Panc1 (cell line): ENCODE measurements at regions not wholly inside any gene's neighbourhood (a gene's known extent, or its start where the extent isn't known, plus 50 kb on each side); places are given as distances from the start of the nearest gene placed in this dataset.

Experiments
- ATAC-seq: fragments of 200-7000 bp; cut with Tn5 transposase; 2 replicates; pipeline ENCODE4 v1.9.1; 2020; ENCODE audit warnings: mild to moderate bottlenecking, moderate library complexity
- BruUV-seq: library from RNA; stranded (reverse); fragments of 400-500 nt; replicated peaks from 2 replicates; lab custom pipeline; 2021; lab: Mats Ljungman, UMichigan
- CTCF ChIA-PET: fragments of 300-600 bp; sonication (Branson Sonifier 250); formaldehyde crosslinking; loops from one replicate; lab custom pipeline; 2022; ENCODE audit warnings: antibody characterized with exemption; lab: Charles Lee
- POLR2A ChIA-PET: fragments of 300-600 bp; sonication (Branson Sonifier 250); formaldehyde crosslinking; loops from one replicate; lab custom pipeline; 2022; ENCODE audit warnings: antibody characterized with exemption; lab: Charles Lee
- DNase-seq: peaks from one replicate; pipeline ENCODE4 v3.0.0-alpha.2; 2010; ENCODE audit warnings: low read depth, low spot score
- H3K27ac ChIP-seq: 2 replicates; pipeline ENCODE4 v1.5.1; 2011; ENCODE audit warnings: mild to moderate bottlenecking, low read length, inconsistent platforms
- H3K27me3 ChIP-seq: fragments of 200-500 bp; sonication (Bioruptor generic); 2 replicates; pipeline ENCODE4 v1.6.0; 2014; ENCODE audit warnings: low read length, inconsistent platforms; ENCODE audit not compliant: control insufficient read depth, insufficient read depth
- H3K36me3 ChIP-seq: fragments of 200-500 bp; sonication (Bioruptor generic); 2 replicates; pipeline ENCODE4 v1.5.1; 2014; ENCODE audit warnings: inconsistent platforms, mild to moderate bottlenecking, low read length, moderate library complexity; ENCODE audit not compliant: control insufficient read depth, insufficient read depth
- H3K4me1 ChIP-seq: 2 replicates; pipeline ENCODE4 v1.5.1; 2011; ENCODE audit warnings: inconsistent platforms, mild to moderate bottlenecking, low read length, moderate library complexity; ENCODE audit not compliant: control insufficient read depth, insufficient read depth
- H3K4me3 ChIP-seq, 2 experiments: 2 replicates each; pipeline ENCODE4 v1.5.1; 2011 to 2012; ENCODE audit warnings: low read depth in 2 of 2, low read length in 2 of 2, mild to moderate bottlenecking in 2 of 2, inconsistent platforms in 1 of 2, moderate library complexity in 1 of 2
- H3K9me3 ChIP-seq: fragments of 200-500 bp; sonication (Bioruptor generic); 2 replicates; pipeline ENCODE4 v1.5.1; 2014; ENCODE audit warnings: low read depth, mild to moderate bottlenecking, inconsistent platforms, low read length, moderate library complexity; ENCODE audit not compliant: control insufficient read depth, insufficient read depth
- CTCF ChIP-seq: fragments of 450-650 bp; IDR thresholded peaks from 2 replicates; pipeline ENCODE4 v1.5.1; 2017; ENCODE audit warnings: mild to moderate bottlenecking
- POLR2AphosphoS5 ChIP-seq: IDR thresholded peaks from 2 replicates; pipeline ENCODE4 v1.6.1; 2012; ENCODE audit warnings: mild to moderate bottlenecking, low read depth, low read length, moderate library complexity
- REST ChIP-seq, 2 experiments: IDR thresholded peaks; 2 replicates each; pipeline ENCODE4 v1.6.1; 2011 to 2012; ENCODE audit warnings: low read depth in 2 of 2, control low read depth in 1 of 2, low read length in 1 of 2, mild to moderate bottlenecking in 1 of 2, moderate library complexity in 1 of 2; ENCODE audit not compliant: insufficient read depth in 1 of 2
- SIN3A ChIP-seq: IDR thresholded peaks from 2 replicates; pipeline ENCODE4 v1.6.1; 2012; ENCODE audit warnings: low read depth, mild to moderate bottlenecking, low read length, moderate library complexity, borderline replicate concordance; ENCODE audit not compliant: insufficient read depth
- TCF7L2 ChIP-seq: IDR thresholded peaks from 2 replicates; pipeline ENCODE4 v1.6.1; 2011; ENCODE audit warnings: mild to moderate bottlenecking, low read depth, low read length, inconsistent platforms
- in situ Hi-C: cut with HindIII; loops from 2 replicates; pipeline ENCODE4 v1.10.0; 2016; ENCODE audit warnings: low sequenced_read_pairs, low pct_unique_long_range_greater_than_20kb
- intact Hi-C: fragments of 100-400 bp; cut with micrococcal nuclease; formaldehyde crosslinking; loops from one replicate; pipeline ENCODE4 v1.10.0; 2022; ENCODE audit not compliant: unreplicated experiment

GRCh38 chr6:74093361-74093760, 397.4 kb downstream of the CD109 start:
- Histone ChIP-seq H3K4me3 (no peak overlapping the region), H3K9me3 (no peaks in the 10 kb centered on the region), H3K27ac (no peak overlapping the region), H3K4me1 (no peaks in the 10 kb centered on the region), H3K36me3 (no peaks in the 10 kb centered on the region), H3K27me3 (no peaks in the 10 kb centered on the region)
- no peak for ATAC-seq
- CTCF ChIA-PET, result interaction anchor here (1.3 kb wide), 1 partner anchor 1116 kb away, joined by 4 read pairs; no protein-coding TSS in a partner anchor
- intact Hi-C loops, result loop anchor here (5.0 kb wide), 1 partner anchor 1114 kb away; the partner anchor contains the start of gene COL12A1
- BruUV-seq, result no TSS peak
- no peak for DNase-seq
- in situ Hi-C loops, result no loop called here
- TF ChIP-seq CTCF (no peak), SIN3A (no peak), POLR2AphosphoS5 (no peak), REST (IDR thresholded peaks at IDR 0.05; ENCODE audit: insufficient read depth in 1 of 2, low read depth in 2 of 2, low read length in 1 of 2) (no peak), TCF7L2 (no peak)
- POLR2A ChIA-PET, result interaction anchor here (0.6 kb wide), 1 partner anchor 518 kb away, joined by 3 read pairs; no protein-coding TSS in a partner anchor

- Histone ChIP-seq H3K27me3 (no peaks in the 10 kb centered on the region), H3K4me3 (no peak overlapping the region), H3K4me1 (no peaks in the 10 kb centered on the region), H3K36me3 (no peaks in the 10 kb centered on the region), H3K27ac (no peak overlapping the region), H3K9me3 (no peaks in the 10 kb centered on the region)
- no peak for ATAC-seq
- ChIA-PET POLR2A (no interaction called here), CTCF (interaction anchor here (0.7 to 0.8 kb wide), 2 partner anchors 354 to 1112 kb away, joined by 3 to 6 read pairs; no protein-coding TSS in a partner anchor)
- in situ Hi-C loops, result no loop called here
- DNase-seq, result no peak
- TF ChIP-seq POLR2AphosphoS5 (no peak), REST (IDR thresholded peaks at IDR 0.05; ENCODE audit: insufficient read depth in 1 of 2, low read depth in 2 of 2, low read length in 1 of 2) (no peak), SIN3A (no peak), TCF7L2 (no peak), CTCF (no peak)
- intact Hi-C loops, result loop anchor here (5.0 kb wide), 1 partner anchor 1116 kb away; the partner anchor contains the start of gene COL12A1
- no TSS peak for BruUV-seq
Observed at GRCh38 chr6:74091794-74092157, 395.8 kb downstream of the CD109 start.
